GM18517 (cell line): ENCODE measurements at regions not wholly inside any gene's neighbourhood (a gene's known extent, or its start where the extent isn't known, plus 50 kb on each side); places are given as distances from the start of the nearest gene placed in this dataset.

Experiments
- ATAC-seq: cut with Tn5 transposase; IDR thresholded peaks from one replicate; pipeline ENCODE4 v1.9.1; 2021; ENCODE audit warnings: mild to moderate bottlenecking, moderate library complexity; ENCODE audit not compliant: unreplicated experiment

GRCh38 chr9:84170521-84171141 is 169.9 kb downstream of the SLC28A3 start:
- ATAC-seq = no peak

DNA sequence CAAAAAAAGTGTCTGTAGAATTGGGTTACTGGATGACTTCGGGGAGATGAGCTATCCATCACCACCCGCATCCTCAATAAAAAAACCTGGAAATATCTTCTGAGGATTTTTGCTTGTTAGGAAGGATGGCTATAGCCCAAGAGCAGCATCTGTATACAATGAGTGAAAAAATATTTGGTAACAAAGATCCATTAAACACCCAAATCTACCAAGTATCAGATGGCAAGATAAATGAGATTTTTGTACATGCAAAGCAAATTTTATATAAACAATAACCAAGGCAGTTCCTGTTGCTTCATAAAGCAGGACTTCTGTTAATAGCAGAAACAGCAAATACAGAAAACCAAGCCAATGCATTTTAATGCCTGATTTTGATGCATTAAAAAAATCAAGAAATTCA is 166.6 kb downstream of the SLC28A3 start:
- ATAC-seq = no peak

- ATAC-seq = no peak
Measured at GRCh38 chr9:84174486-84174885, 166.1 kb downstream of the SLC28A3 start.

DNA sequence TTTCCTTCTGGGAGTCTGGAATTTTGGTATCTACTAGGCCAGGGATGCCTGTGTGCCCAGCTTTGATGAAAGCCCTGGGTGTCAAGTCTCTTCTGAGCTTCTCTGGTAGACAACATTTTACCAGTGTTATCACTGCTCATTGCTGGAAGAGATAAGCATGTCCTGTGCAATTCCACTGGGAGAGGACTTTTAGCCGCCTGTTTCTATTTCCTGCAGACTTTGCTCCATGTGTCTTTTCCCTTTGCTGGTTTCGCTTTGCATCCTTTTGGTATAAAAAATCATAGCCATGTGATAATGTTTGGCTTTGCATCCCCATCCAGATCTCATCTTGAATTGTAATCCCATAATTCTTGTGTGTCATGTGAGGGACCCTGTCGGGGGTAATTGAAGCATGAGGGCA is 163.2 kb downstream of the SLC28A3 start:
- ATAC-seq = no peak

DNA sequence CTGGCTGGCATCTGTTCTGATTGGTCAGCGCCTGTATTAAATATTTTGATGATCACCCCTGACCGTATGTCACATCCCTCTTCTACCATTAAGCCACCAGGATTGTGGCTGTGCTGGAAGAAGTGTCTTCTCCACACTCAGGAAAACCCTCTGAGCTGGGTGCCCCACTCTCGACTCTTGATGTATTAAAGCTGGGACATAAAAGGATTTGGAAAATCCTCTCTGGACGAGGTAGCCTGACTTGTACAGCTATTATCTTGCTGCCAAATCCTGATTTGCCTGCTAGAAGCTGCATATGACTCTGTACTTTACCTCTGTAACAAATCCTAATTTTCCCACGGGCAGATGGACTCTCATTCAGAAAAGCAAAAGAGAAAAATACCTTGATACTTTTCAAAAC is 161.0 kb downstream of the SLC28A3 start:
- ATAC-seq = no peak

DNA sequence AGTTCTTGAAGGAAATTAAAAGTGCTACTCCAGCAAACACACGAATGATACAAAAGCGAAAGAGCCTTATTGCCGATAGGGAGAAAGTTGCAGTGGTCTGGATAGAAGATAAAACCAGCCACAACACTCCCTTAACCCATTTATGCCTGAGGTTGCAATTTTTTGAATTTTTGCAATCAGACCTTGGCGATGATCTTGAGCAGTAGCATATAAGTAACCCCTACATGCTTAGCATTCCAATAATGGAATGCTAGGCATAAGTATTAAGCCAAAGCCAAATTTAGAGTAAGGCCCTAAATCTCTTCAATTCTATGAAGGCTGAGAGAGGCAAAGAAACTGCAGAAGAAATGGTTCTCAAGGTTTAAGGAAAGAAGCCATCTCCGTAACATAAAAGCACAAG is 153.5 kb downstream of the SLC28A3 start:
- no peak for ATAC-seq

DNA sequence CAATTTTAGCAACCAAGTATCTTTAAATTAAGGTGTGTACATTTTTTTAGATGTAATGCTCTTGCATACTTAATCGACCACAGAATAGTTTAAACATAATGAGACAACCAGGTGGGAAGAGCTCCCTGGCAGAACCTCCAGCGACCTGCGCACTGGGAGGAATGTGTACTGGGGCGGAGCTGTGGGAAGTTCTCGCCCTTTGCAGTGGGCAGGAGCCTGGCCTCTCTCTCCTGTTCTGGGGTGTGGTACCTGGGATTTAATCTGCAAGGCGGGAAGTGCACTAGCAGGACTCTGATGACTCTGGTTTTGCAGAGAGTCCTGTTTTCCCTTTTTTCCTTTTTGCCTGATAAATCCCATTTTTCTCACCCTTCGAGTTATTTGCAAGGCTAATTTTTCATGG is 150.7 kb downstream of the SLC28A3 start:
- ATAC-seq = no peak

- ATAC-seq = no peak
Measured at GRCh38 chr9:84190411-84190810, 150.1 kb downstream of the SLC28A3 start.

DNA sequence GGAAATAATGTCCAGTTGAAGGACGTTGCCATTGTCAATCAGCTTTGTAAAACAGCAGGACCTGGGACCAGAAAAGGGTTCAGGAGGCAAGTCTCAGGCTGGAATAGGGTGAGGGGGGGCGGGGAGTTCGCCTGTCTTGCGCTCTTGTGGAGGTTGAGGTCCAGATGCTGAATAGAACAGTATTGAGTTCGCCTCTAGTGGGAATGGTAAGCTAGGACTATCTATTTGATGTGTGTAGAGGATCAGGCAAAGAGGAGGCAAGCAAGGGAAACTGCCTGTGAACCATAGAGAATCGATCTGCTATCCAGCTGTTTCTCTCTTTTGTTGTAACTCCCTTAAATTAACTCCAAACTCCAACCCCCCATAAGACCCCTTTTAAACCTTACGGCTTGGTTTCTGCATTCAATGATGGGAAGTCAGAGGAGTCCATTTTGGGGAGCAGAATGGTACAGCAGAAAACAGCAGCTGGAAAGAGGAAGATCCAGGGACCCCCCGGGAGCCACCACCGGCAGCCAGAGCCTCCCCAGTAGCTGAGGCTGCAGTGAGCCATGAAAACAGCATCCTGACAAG is 133.7 kb downstream of the SLC28A3 start:
- no peak for ATAC-seq

DNA sequence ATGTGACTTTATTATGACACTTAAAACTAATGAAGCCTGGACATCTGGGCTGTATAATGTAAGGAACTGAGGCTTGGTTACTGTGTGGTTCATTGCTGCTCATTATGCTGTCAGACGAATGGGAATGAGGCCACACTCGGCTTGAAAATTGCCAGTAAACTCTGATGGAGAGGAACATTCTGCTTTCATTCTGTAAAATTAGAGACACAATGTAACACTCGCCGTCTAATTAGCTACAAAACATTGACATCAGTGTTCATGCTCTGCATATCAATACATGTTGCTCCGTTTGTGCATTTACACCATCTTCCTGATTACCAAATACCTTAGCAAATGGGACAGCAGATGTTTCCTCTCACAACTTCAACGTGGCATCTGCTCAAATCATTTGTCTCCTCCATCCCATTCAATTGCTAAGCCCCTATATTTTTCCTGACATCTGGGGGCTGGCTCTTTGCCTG is 133.0 kb downstream of the SLC28A3 start:
- ATAC-seq = no peak

GRCh38 chr9:84212246-84212645 is 128.3 kb downstream of the SLC28A3 start:
- ATAC-seq = no peak

DNA sequence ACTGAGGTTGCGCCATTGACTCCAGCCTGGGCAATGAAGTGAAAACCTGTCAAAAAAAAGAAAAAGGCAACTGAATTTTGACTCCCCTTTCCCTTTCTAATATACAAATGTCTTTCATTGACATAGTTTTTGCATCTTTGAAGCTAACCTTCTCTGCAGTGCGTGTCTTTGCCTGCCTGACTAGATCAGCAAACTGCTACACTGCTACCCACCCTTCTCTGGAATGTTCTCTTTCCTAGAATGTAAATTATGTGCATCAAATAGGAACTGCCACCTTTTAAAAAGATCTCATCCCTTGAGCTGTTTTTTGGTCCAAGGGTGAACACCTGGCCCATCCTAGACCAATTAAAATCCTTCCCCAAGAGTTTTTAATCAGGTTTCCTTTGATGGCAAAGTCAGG is 127.6 kb downstream of the SLC28A3 start:
- no peak for ATAC-seq

GRCh38 chr9:84216151-84216550 is 124.4 kb downstream of the SLC28A3 start:
- ATAC-seq = no peak

DNA sequence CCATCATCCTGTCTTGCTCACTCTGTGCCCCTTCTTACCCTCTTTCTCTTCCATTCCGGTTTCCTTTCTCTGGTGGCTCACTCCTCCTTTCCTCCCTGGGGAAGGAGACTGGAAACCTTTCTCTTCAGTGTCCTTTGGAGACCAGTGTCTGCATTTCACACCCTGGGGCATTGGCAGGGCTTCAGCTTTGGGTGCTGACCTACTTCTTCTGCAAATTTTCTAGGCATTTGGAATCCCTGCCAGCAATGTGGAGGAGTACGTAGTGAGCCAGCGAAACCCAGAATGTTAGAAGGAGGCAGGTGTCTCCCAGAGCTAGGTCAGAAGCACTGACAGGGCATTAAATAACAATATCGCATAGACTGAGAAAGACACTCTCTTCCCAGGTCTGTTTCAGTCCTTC is 122.2 kb downstream of the SLC28A3 start:
- ATAC-seq = no peak

- no peak for ATAC-seq
Measured at GRCh38 chr9:84224246-84224645, 116.3 kb downstream of the SLC28A3 start.
